ENCODE measurements at regions not wholly inside any gene's neighbourhood (a gene's known extent, or its start where the extent isn't known, plus 50 kb on each side); places are given as distances from the start of the nearest gene placed in this dataset.

GRCh38 chr4:43410636-43411035, 518.1 kb downstream of the GRXCR1 start:
- no peak for DNase-seq
- Mint-ChIP-seq H3K27me3 (ENCODE audit: low read depth) (no peaks in the 10 kb centered on the region), H3K9me3 (peaks cover 13% of the 10 kb centered on the region), H3K27ac (no peak overlapping the region), H3K4me1 (ENCODE audit: low read depth) (no peaks in the 10 kb centered on the region), H3K36me3 (ENCODE audit: low read depth) (no peaks in the 10 kb centered on the region), H3K4me3 (no peak overlapping the region)
- CTCF ChIA-PET = no interaction called here
- intact Hi-C loops (cut with micrococcal nuclease) = no loop called here

- DNase-seq = no peak
- CTCF ChIA-PET = no interaction called here
- Mint-ChIP-seq H3K4me1 (ENCODE audit: low read depth) (no peaks in the 10 kb centered on the region), H3K27ac (no peak overlapping the region), H3K9me3 (peaks cover 13% of the 10 kb centered on the region), H3K36me3 (ENCODE audit: low read depth) (no peaks in the 10 kb centered on the region), H3K27me3 (ENCODE audit: low read depth) (no peaks in the 10 kb centered on the region), H3K4me3 (no peak overlapping the region)
- intact Hi-C loops (cut with micrococcal nuclease) = no loop called here
These were observed 518.7 kb downstream of the GRXCR1 start for GRCh38 chr4:43411226-43411625.

- H3K9me3 Mint-ChIP-seq = peaks cover 2% of the 10 kb centered on the region
- CTCF ChIA-PET = no interaction called here
- no peaks in the 10 kb centered on the region for H3K4me1 Mint-ChIP-seq (ENCODE audit: low read depth)
- intact Hi-C loops (cut with micrococcal nuclease) = no loop called here
- H3K4me3 Mint-ChIP-seq = no peak overlapping the region
- DNase-seq = no peak
- no peaks in the 10 kb centered on the region for H3K36me3 Mint-ChIP-seq (ENCODE audit: low read depth)
- H3K27me3 Mint-ChIP-seq (ENCODE audit: low read depth) = no peaks in the 10 kb centered on the region
- H3K27ac Mint-ChIP-seq = no peak overlapping the region
These were observed 530.8 kb downstream of the GRXCR1 start for GRCh38 chr4:43423276-43423675.

- Mint-ChIP-seq H3K4me1 (ENCODE audit: low read depth) (no peaks in the 10 kb centered on the region), H3K36me3 (ENCODE audit: low read depth) (no peaks in the 10 kb centered on the region), H3K27me3 (ENCODE audit: low read depth) (no peaks in the 10 kb centered on the region), H3K27ac (no peak overlapping the region), H3K4me3 (no peak overlapping the region), H3K9me3 (no peaks in the 10 kb centered on the region)
- intact Hi-C loops (cut with micrococcal nuclease) = no loop called here
- CTCF ChIA-PET = no interaction called here
- DNase-seq = no peak
These were observed 532.7 kb downstream of the GRXCR1 start for GRCh38 chr4:43425206-43425605.

GRCh38 chr4:43435291-43435690, 542.8 kb downstream of the GRXCR1 start:
- intact Hi-C loops (cut with micrococcal nuclease) = no loop called here
- no peak for DNase-seq
- Mint-ChIP-seq H3K4me3 (no peak overlapping the region), H3K9me3 (peaks cover 13% of the 10 kb centered on the region), H3K4me1 (ENCODE audit: low read depth) (no peaks in the 10 kb centered on the region), H3K36me3 (ENCODE audit: low read depth) (no peaks in the 10 kb centered on the region), H3K27ac (no peak overlapping the region), H3K27me3 (ENCODE audit: low read depth) (no peaks in the 10 kb centered on the region)
- CTCF ChIA-PET = no interaction called here

- DNase-seq = no peak
- Mint-ChIP-seq H3K27me3 (ENCODE audit: low read depth) (no peaks in the 10 kb centered on the region), H3K27ac (no peak overlapping the region), H3K36me3 (ENCODE audit: low read depth) (no peaks in the 10 kb centered on the region), H3K9me3 (peaks cover 6% of the 10 kb centered on the region), H3K4me1 (ENCODE audit: low read depth) (no peaks in the 10 kb centered on the region), H3K4me3 (no peak overlapping the region)
- CTCF ChIA-PET = no interaction called here
- intact Hi-C loops (cut with micrococcal nuclease) = no loop called here
These were observed 560.4 kb downstream of the GRXCR1 start for GRCh38 chr4:43452948-43453347.

GRCh38 chr4:43456383-43456782, 563.9 kb downstream of the GRXCR1 start:
- Mint-ChIP-seq H3K36me3 (ENCODE audit: low read depth) (no peaks in the 10 kb centered on the region), H3K9me3 (peaks cover 3% of the 10 kb centered on the region), H3K4me1 (ENCODE audit: low read depth) (no peaks in the 10 kb centered on the region), H3K27ac (no peak overlapping the region), H3K4me3 (no peak overlapping the region), H3K27me3 (ENCODE audit: low read depth) (no peaks in the 10 kb centered on the region)
- CTCF ChIA-PET = interaction anchor here (0.6 kb wide), 1 partner anchor 325 kb away, joined by 3 read pairs; no protein-coding TSS in a partner anchor
- intact Hi-C loops (cut with micrococcal nuclease) = no loop called here
- DNase-seq = no peak

- intact Hi-C loops (cut with micrococcal nuclease) = no loop called here
- H3K4me3 Mint-ChIP-seq = no peak overlapping the region
- H3K27me3 Mint-ChIP-seq (ENCODE audit: low read depth) = no peaks in the 10 kb centered on the region
- H3K9me3 Mint-ChIP-seq = peaks cover 2% of the 10 kb centered on the region
- DNase-seq = no peak
- no peaks in the 10 kb centered on the region for H3K36me3 Mint-ChIP-seq (ENCODE audit: low read depth)
- no peaks in the 10 kb centered on the region for H3K4me1 Mint-ChIP-seq (ENCODE audit: low read depth)
- CTCF ChIA-PET = no interaction called here
- H3K27ac Mint-ChIP-seq = no peak overlapping the region
These were observed 565.4 kb downstream of the GRXCR1 start for GRCh38 chr4:43457866-43458265.

- Mint-ChIP-seq H3K4me3 (no peak overlapping the region), H3K27me3 (ENCODE audit: low read depth) (no peaks in the 10 kb centered on the region), H3K9me3 (no peaks in the 10 kb centered on the region), H3K4me1 (ENCODE audit: low read depth) (no peaks in the 10 kb centered on the region), H3K27ac (no peak overlapping the region), H3K36me3 (ENCODE audit: low read depth) (no peaks in the 10 kb centered on the region)
- no peak for DNase-seq
- CTCF ChIA-PET = no interaction called here
- intact Hi-C loops (cut with micrococcal nuclease) = no loop called here
These were observed 565.8 kb downstream of the GRXCR1 start for GRCh38 chr4:43458293-43458692.

GRCh38 chr4:43471950-43472349, 579.4 kb downstream of the GRXCR1 start:
- no peak overlapping the region for H3K27ac Mint-ChIP-seq
- peaks cover 25% of the 10 kb centered on the region for H3K9me3 Mint-ChIP-seq

GRCh38 chr4:43481526-43481925, 589.0 kb downstream of the GRXCR1 start:
- intact Hi-C loops (cut with micrococcal nuclease) = loop anchor here (10.0 kb wide), 1 partner anchor 347 kb away; no protein-coding TSS in a partner anchor
- H3K4me3 Mint-ChIP-seq = no peak overlapping the region
- CTCF ChIA-PET = no interaction called here
- peaks cover 1% of the 10 kb centered on the region for H3K9me3 Mint-ChIP-seq
- no peaks in the 10 kb centered on the region for H3K27me3 Mint-ChIP-seq (ENCODE audit: low read depth)
- no peaks in the 10 kb centered on the region for H3K36me3 Mint-ChIP-seq (ENCODE audit: low read depth)
- H3K4me1 Mint-ChIP-seq (ENCODE audit: low read depth) = no peaks in the 10 kb centered on the region
- no peak for DNase-seq
- H3K27ac Mint-ChIP-seq = no peak overlapping the region

More at GRCh38 chr4:43471950-43472349, 579.4 kb downstream of the GRXCR1 start:
- CTCF ChIA-PET = no interaction called here
- intact Hi-C loops (cut with micrococcal nuclease) = no loop called here
- no peaks in the 10 kb centered on the region for H3K27me3 Mint-ChIP-seq (ENCODE audit: low read depth)
- no peaks in the 10 kb centered on the region for H3K4me1 Mint-ChIP-seq (ENCODE audit: low read depth)
- H3K36me3 Mint-ChIP-seq (ENCODE audit: low read depth) = no peaks in the 10 kb centered on the region
- no peak overlapping the region for H3K4me3 Mint-ChIP-seq
- no peak for DNase-seq

GRCh38 chr4:43485196-43485595, 592.7 kb downstream of the GRXCR1 start:
- intact Hi-C loops (cut with micrococcal nuclease) = loop anchor here (10.0 kb wide), 1 partner anchor 350 kb away; no protein-coding TSS in a partner anchor
- H3K4me1 Mint-ChIP-seq (ENCODE audit: low read depth) = no peaks in the 10 kb centered on the region
- H3K36me3 Mint-ChIP-seq (ENCODE audit: low read depth) = no peaks in the 10 kb centered on the region
- no peak overlapping the region for H3K27ac Mint-ChIP-seq
- DNase-seq = no peak
- no peaks in the 10 kb centered on the region for H3K27me3 Mint-ChIP-seq (ENCODE audit: low read depth)
- no peak overlapping the region for H3K4me3 Mint-ChIP-seq
- peaks cover 6% of the 10 kb centered on the region for H3K9me3 Mint-ChIP-seq
- CTCF ChIA-PET = no interaction called here

- Mint-ChIP-seq H3K4me3 (no peak overlapping the region), H3K4me1 (ENCODE audit: low read depth) (no peaks in the 10 kb centered on the region), H3K27ac (no peak overlapping the region), H3K36me3 (ENCODE audit: low read depth) (no peaks in the 10 kb centered on the region), H3K9me3 (peaks cover 4% of the 10 kb centered on the region), H3K27me3 (ENCODE audit: low read depth) (no peaks in the 10 kb centered on the region)
- intact Hi-C loops (cut with micrococcal nuclease) = no loop called here
- CTCF ChIA-PET = no interaction called here
- no peak for DNase-seq
These were observed 603.7 kb downstream of the GRXCR1 start for GRCh38 chr4:43496188-43496587.

- H3K9me3 Mint-ChIP-seq = peaks cover 4% of the 10 kb centered on the region
- no peak overlapping the region for H3K4me3 Mint-ChIP-seq
- no peak for DNase-seq
- no peaks in the 10 kb centered on the region for H3K27me3 Mint-ChIP-seq (ENCODE audit: low read depth)
- no peaks in the 10 kb centered on the region for H3K4me1 Mint-ChIP-seq (ENCODE audit: low read depth)
- no peaks in the 10 kb centered on the region for H3K36me3 Mint-ChIP-seq (ENCODE audit: low read depth)
- CTCF ChIA-PET = no interaction called here
- intact Hi-C loops (cut with micrococcal nuclease) = no loop called here
- no peak overlapping the region for H3K27ac Mint-ChIP-seq
These were observed 604.1 kb downstream of the GRXCR1 start for GRCh38 chr4:43496602-43497001.
